Astrocyte (in vitro differentiated cells and primary cell): ENCODE measurements at regions not wholly inside any gene's neighbourhood (a gene's known extent, or its start where the extent isn't known, plus 50 kb on each side); places are given as distances from the start of the nearest gene placed in this dataset.

Experiments
- DNase-seq: peaks from one replicate; pipeline ENCODE4 v3.0.0-alpha.2; 2010; ENCODE audit warnings: low read depth
- FAIRE-seq: peaks from 2 replicates; lab custom pipeline; 2011; peaks lifted over from hg19 to GRCh38; lab: Jason Lieb, UNC
- H2AFZ ChIP-seq: 2 replicates; pipeline ENCODE4 v1.6.0; 2012; ENCODE audit warnings: low read depth, low read length, inconsistent platforms
- H3K27ac ChIP-seq: 2 replicates; pipeline ENCODE4 v1.5.1; 2011; ENCODE audit warnings: low read depth, low read length, inconsistent platforms
- H3K27me3 ChIP-seq: 2 replicates; pipeline ENCODE4 v1.6.0; 2011; ENCODE audit warnings: low read length, inconsistent platforms; ENCODE audit not compliant: insufficient read depth
- H3K36me3 ChIP-seq: 2 replicates; pipeline ENCODE4 v1.5.1; 2011; ENCODE audit warnings: low read length, inconsistent platforms; ENCODE audit not compliant: insufficient read depth
- H3K4me1 ChIP-seq: 2 replicates; pipeline ENCODE4 v1.5.1; 2011; ENCODE audit warnings: low read length, inconsistent platforms; ENCODE audit not compliant: insufficient read depth
- H3K4me2 ChIP-seq: 2 replicates; pipeline ENCODE4 v1.6.0; 2012; ENCODE audit warnings: low read length, inconsistent platforms
- H3K4me3 ChIP-seq: 2 replicates; pipeline ENCODE4 v1.5.1; 2011; ENCODE audit warnings: low read depth, mild to moderate bottlenecking, low read length, inconsistent platforms; ENCODE audit not compliant: insufficient read depth
- H3K79me2 ChIP-seq: 2 replicates; pipeline ENCODE4 v1.6.0; 2012; ENCODE audit warnings: mild to moderate bottlenecking, low read length, inconsistent platforms; ENCODE audit not compliant: insufficient read depth
- H3K9ac ChIP-seq: 2 replicates; pipeline ENCODE4 v1.6.0; 2012; ENCODE audit warnings: mild to moderate bottlenecking, low read length, inconsistent platforms
- H3K9me3 ChIP-seq: 2 replicates; pipeline ENCODE4 v1.5.1; 2012; ENCODE audit warnings: low read depth, mild to moderate bottlenecking, low read length, inconsistent platforms; ENCODE audit not compliant: insufficient read depth
- H4K20me1 ChIP-seq: 2 replicates; pipeline ENCODE4 v1.6.0; 2012; ENCODE audit warnings: low read length, inconsistent platforms; ENCODE audit not compliant: insufficient read depth
- H3K27ac Mint-ChIP-seq: one replicate; pipeline ENCODE4 v1.8.0; 2021; ENCODE audit warnings: mild to moderate bottlenecking, mixed read lengths; ENCODE audit not compliant: unreplicated experiment
- H3K27me3 Mint-ChIP-seq: one replicate; pipeline ENCODE4 v1.8.0; 2021; ENCODE audit warnings: low read depth, mixed read lengths; ENCODE audit not compliant: unreplicated experiment
- H3K36me3 Mint-ChIP-seq: one replicate; pipeline ENCODE4 v1.8.0; 2021; ENCODE audit warnings: low read depth, mixed read lengths; ENCODE audit not compliant: unreplicated experiment
- H3K4me1 Mint-ChIP-seq: one replicate; pipeline ENCODE4 v1.8.0; 2021; ENCODE audit warnings: low read depth, mixed read lengths; ENCODE audit not compliant: unreplicated experiment
- H3K4me3 Mint-ChIP-seq: one replicate; pipeline ENCODE4 v1.8.0; 2021; ENCODE audit warnings: mild to moderate bottlenecking, moderate library complexity, mixed read lengths; ENCODE audit not compliant: unreplicated experiment
- H3K9me3 Mint-ChIP-seq: one replicate; pipeline ENCODE4 v1.8.0; 2021; ENCODE audit warnings: mild to moderate bottlenecking, mixed read lengths; ENCODE audit not compliant: unreplicated experiment
- EZH2 ChIP-seq: IDR thresholded peaks from 2 replicates; pipeline ENCODE4 v1.6.1; 2012; ENCODE audit warnings: mild to moderate bottlenecking, low read length, inconsistent platforms; ENCODE audit not compliant: insufficient read depth
- TF ChIP-seq, protein P1 (sequence below): IDR thresholded peaks from 2 replicates; pipeline ENCODE4 v1.5.1; 2011; ENCODE audit warnings: low read depth, mild to moderate bottlenecking, inconsistent platforms, low read length, moderate library complexity; ENCODE audit not compliant: insufficient read depth

DNA sequence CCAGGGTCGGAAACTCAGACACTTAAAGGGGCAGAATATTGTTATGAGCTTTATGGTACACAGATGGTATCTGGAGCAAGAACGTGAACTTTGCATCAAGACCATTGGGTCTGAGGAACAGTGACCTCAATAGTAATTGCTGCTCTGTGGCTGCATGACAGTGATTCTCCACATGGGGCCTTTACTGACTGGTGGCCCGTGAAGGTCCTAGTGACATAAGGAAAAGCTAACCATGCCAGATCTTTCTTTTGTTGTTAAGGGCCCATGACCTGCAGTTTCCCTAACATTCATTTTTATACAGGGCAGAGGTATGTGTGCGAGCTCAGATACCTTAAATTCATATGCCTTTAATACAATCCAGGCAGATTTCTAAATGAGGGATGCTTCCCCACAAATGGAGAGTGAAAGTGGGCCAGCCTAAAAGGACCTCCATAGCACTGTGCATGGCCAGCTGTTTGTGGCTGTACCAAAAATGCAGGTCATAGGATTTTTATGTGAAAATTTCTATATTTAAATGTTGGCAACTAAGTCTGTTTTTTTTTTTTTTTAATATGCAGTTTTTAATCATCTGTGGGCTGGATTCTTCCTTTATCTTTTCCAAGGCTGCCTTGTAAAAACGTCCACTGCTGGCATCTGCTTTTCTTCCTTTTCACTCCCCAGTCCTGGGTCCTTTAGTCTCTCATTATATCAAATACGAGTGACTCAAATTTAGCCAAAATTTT is 188.0 kb upstream of the IL12A start:
- no peaks in the 10 kb centered on the region for H3K27me3 ChIP-seq
- no peaks in the 10 kb centered on the region for H3K27me3 Mint-ChIP-seq
- TF ChIP-seq, protein P1, sequence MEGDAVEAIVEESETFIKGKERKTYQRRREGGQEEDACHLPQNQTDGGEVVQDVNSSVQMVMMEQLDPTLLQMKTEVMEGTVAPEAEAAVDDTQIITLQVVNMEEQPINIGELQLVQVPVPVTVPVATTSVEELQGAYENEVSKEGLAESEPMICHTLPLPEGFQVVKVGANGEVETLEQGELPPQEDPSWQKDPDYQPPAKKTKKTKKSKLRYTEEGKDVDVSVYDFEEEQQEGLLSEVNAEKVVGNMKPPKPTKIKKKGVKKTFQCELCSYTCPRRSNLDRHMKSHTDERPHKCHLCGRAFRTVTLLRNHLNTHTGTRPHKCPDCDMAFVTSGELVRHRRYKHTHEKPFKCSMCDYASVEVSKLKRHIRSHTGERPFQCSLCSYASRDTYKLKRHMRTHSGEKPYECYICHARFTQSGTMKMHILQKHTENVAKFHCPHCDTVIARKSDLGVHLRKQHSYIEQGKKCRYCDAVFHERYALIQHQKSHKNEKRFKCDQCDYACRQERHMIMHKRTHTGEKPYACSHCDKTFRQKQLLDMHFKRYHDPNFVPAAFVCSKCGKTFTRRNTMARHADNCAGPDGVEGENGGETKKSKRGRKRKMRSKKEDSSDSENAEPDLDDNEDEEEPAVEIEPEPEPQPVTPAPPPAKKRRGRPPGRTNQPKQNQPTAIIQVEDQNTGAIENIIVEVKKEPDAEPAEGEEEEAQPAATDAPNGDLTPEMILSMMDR, result no peak
- H3K4me2 ChIP-seq, result no peak overlapping the region
- peaks cover 37% of the 10 kb centered on the region for H4K20me1 ChIP-seq
- peak overlapping the region; percentile 98 for H3K27ac Mint-ChIP-seq
- H3K4me3 ChIP-seq, result no peak overlapping the region
- FAIRE-seq, result no peak
- H3K4me3 Mint-ChIP-seq, result no peak overlapping the region
- H3K9me3 Mint-ChIP-seq, result no peaks in the 10 kb centered on the region
- H3K4me1 ChIP-seq, result peaks cover 53% of the 10 kb centered on the region
- H3K9ac ChIP-seq, result no peak overlapping the region
- peaks cover 78% of the 10 kb centered on the region for H3K4me1 Mint-ChIP-seq
- H2AFZ ChIP-seq, result no peak overlapping the region
- no peaks in the 10 kb centered on the region for H3K36me3 Mint-ChIP-seq
- H3K79me2 ChIP-seq, result peaks cover 97% of the 10 kb centered on the region
- DNase-seq, result no peak
- H3K36me3 ChIP-seq, result no peaks in the 10 kb centered on the region
- H3K9me3 ChIP-seq, result no peaks in the 10 kb centered on the region
- peak overlapping the region; percentile 5 for H3K27ac ChIP-seq

DNA sequence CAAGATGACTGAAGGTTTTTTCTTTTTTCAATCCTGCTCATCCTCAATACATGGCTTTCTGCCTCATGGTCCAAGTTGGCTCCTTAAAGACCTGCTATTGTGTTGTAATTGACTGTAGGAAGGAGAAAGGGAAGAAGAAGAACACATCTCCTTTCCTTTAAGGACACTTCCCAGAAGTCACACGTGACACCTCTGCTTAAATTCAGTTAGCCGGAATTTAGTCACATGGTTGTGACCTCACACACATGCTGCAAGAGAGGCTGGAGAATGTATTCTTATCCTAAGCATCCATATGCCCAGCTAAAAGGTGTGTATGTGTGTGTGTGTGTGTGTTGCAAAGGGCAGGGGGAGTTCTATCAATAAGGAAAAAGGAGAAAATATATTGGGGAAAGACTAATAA is 185.8 kb upstream of the IL12A start:
- H3K4me1 ChIP-seq, result peaks cover 37% of the 10 kb centered on the region
- H3K4me3 ChIP-seq, result no peak overlapping the region
- no peak overlapping the region for H3K4me3 Mint-ChIP-seq
- H3K4me2 ChIP-seq, result peak overlapping the region; percentile 15
- no peak overlapping the region for H3K27ac Mint-ChIP-seq
- no peak for TF ChIP-seq EZH2
- TF ChIP-seq, protein P1, result no peak
- peaks cover 100% of the 10 kb centered on the region for H3K79me2 ChIP-seq
- DNase-seq, result no peak
- no peaks in the 10 kb centered on the region for H3K9me3 ChIP-seq
- no peak overlapping the region for H2AFZ ChIP-seq
- H3K4me1 Mint-ChIP-seq, result peaks cover 75% of the 10 kb centered on the region
- H3K27me3 ChIP-seq, result no peaks in the 10 kb centered on the region
- H3K36me3 ChIP-seq, result no peaks in the 10 kb centered on the region
- no peak overlapping the region for H3K27ac ChIP-seq
- no peaks in the 10 kb centered on the region for H3K36me3 Mint-ChIP-seq
- H4K20me1 ChIP-seq, result peaks cover 51% of the 10 kb centered on the region
- H3K27me3 Mint-ChIP-seq, result no peaks in the 10 kb centered on the region
- FAIRE-seq, result no peak
- H3K9me3 Mint-ChIP-seq, result no peaks in the 10 kb centered on the region
- no peak overlapping the region for H3K9ac ChIP-seq

DNA sequence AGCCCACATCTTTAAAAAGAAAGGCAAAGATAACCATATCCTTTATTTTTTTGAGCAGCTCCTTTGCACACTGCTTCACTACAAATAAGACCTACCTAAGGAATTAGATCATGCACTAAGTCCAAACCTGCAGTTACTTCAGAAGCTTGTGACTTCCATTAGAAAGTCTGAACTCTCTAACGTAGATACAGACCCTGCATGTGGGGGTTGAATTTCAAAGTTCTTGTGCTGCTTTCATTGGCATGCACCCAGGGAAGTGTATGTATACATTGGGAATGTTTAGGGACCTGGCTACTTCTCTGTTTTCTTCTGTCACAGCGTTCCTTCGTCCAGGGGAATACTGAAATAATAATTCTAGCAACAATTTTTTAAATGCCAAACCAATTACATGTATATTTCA is 185.2 kb upstream of the IL12A start:
- no peak for FAIRE-seq
- peaks cover 71% of the 10 kb centered on the region for H3K4me1 Mint-ChIP-seq
- H3K79me2 ChIP-seq, result peaks cover 100% of the 10 kb centered on the region

More for the DNA sequence above, 185.2 kb upstream of the IL12A start:
- Histone ChIP-seq H3K4me1 (peaks cover 33% of the 10 kb centered on the region), H3K4me2 (peak overlapping the region; percentile 15), H3K27me3 (no peaks in the 10 kb centered on the region), H3K27ac (no peak overlapping the region), H2AFZ (no peak overlapping the region), H3K36me3 (no peaks in the 10 kb centered on the region), H3K4me3 (no peak overlapping the region), H3K9me3 (no peaks in the 10 kb centered on the region), H4K20me1 (peaks cover 57% of the 10 kb centered on the region), H3K9ac (no peak overlapping the region)
- DNase-seq, result peak; percentile 42
- H3K27me3 Mint-ChIP-seq, result no peaks in the 10 kb centered on the region
- H3K27ac Mint-ChIP-seq, result no peak overlapping the region
- TF ChIP-seq EZH2, result no peak
- TF ChIP-seq, protein P1, result no peak
- H3K36me3 Mint-ChIP-seq, result no peaks in the 10 kb centered on the region
- H3K4me3 Mint-ChIP-seq, result peak overlapping the region; percentile 23
- H3K9me3 Mint-ChIP-seq, result no peaks in the 10 kb centered on the region
